Chondrocyte (in vitro differentiated cells): ENCODE measurements at regions not wholly inside any gene's neighbourhood (a gene's known extent, or its start where the extent isn't known, plus 50 kb on each side); places are given as distances from the start of the nearest gene placed in this dataset.

ENCODE experiments used
- DNase-seq: peaks from one replicate; pipeline ENCODE4 v3.0.0; 2021; ENCODE audit warnings: mixed read lengths, low spot score
- H3K27ac Mint-ChIP-seq: one replicate; pipeline ENCODE4 v1.8.0; 2021; ENCODE audit warnings: mild to moderate bottlenecking, moderate library complexity, mixed read lengths; ENCODE audit not compliant: unreplicated experiment
- H3K27me3 Mint-ChIP-seq: 2 replicates; pipeline ENCODE4 v1.8.0; 2021; ENCODE audit warnings: low read depth, mixed read lengths
- H3K36me3 Mint-ChIP-seq: 2 replicates; pipeline ENCODE4 v1.8.0; 2021; ENCODE audit warnings: low read depth, mixed read lengths
- H3K4me1 Mint-ChIP-seq: 2 replicates; pipeline ENCODE4 v1.8.0; 2021; ENCODE audit warnings: low read depth, mild to moderate bottlenecking, mixed read lengths
- H3K4me3 Mint-ChIP-seq: one replicate; pipeline ENCODE4 v1.8.0; 2021; ENCODE audit warnings: mild to moderate bottlenecking, moderate library complexity, mixed read lengths; ENCODE audit not compliant: unreplicated experiment
- H3K9me3 Mint-ChIP-seq: 2 replicates; pipeline ENCODE4 v1.8.0; 2021; ENCODE audit warnings: low read depth, mixed read lengths
- TF ChIP-seq, protein P1 (sequence below): fragments of 200-600 bp; sonication (generic); IDR thresholded peaks from 2 replicates; pipeline ENCODE4 v1.5.0; 2021; ENCODE audit warnings: antibody characterized with exemption, mild to moderate bottlenecking, moderate library complexity

DNA sequence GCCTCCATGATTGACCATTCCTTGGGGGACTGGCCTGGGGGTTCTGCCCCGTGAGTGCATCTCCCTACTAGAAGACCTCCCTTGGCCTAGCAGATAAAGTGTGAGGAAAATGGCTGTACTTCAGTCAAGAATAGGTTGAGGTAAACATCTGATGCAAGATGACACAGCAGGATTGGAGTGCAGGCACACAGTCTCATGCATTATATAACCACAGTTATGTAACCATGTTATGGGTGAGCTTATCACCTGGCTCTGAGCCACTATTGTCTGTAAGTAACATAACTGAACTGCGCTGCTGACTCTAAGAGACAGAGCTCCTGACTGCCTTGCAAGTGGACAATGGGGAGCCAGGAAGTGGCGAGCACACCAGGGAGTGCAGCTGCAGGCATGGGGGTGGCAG, 378.7 kb upstream of the ANO5 start:
- no peak overlapping the region for H3K4me3 Mint-ChIP-seq
- H3K27me3 Mint-ChIP-seq: no peaks in the 10 kb centered on the region
- no peaks in the 10 kb centered on the region for H3K36me3 Mint-ChIP-seq
- no peaks in the 10 kb centered on the region for H3K4me1 Mint-ChIP-seq
- DNase-seq: no peak
- no peaks in the 10 kb centered on the region for H3K9me3 Mint-ChIP-seq
- no peak overlapping the region for H3K27ac Mint-ChIP-seq
- TF ChIP-seq, protein P1, sequence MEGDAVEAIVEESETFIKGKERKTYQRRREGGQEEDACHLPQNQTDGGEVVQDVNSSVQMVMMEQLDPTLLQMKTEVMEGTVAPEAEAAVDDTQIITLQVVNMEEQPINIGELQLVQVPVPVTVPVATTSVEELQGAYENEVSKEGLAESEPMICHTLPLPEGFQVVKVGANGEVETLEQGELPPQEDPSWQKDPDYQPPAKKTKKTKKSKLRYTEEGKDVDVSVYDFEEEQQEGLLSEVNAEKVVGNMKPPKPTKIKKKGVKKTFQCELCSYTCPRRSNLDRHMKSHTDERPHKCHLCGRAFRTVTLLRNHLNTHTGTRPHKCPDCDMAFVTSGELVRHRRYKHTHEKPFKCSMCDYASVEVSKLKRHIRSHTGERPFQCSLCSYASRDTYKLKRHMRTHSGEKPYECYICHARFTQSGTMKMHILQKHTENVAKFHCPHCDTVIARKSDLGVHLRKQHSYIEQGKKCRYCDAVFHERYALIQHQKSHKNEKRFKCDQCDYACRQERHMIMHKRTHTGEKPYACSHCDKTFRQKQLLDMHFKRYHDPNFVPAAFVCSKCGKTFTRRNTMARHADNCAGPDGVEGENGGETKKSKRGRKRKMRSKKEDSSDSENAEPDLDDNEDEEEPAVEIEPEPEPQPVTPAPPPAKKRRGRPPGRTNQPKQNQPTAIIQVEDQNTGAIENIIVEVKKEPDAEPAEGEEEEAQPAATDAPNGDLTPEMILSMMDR: no peak

DNA sequence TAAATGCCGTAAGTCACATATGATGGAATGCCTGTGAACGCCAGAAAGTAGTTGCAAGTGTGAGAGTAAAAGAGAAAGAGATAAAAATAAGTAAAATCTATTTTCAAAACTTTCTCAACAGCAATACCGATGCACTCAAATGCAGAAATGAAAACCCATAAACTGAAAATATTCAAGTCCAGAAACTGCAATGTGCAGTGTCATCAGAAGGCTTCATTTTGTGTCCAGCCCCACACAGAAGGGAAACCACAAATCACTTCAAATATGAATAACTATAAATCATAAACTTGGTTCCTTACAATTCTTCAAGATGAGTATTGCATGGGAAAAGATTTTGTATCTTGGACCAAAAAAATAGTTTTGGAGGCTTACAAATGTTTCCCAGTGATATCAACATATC, 375.2 kb upstream of the ANO5 start:
- TF ChIP-seq, protein P1: no peak
- H3K27me3 Mint-ChIP-seq: peaks cover 2% of the 10 kb centered on the region
- no peak overlapping the region for H3K4me3 Mint-ChIP-seq
- DNase-seq: no peak
- no peaks in the 10 kb centered on the region for H3K4me1 Mint-ChIP-seq
- H3K36me3 Mint-ChIP-seq: no peaks in the 10 kb centered on the region
- no peak overlapping the region for H3K27ac Mint-ChIP-seq
- H3K9me3 Mint-ChIP-seq: no peaks in the 10 kb centered on the region

DNA sequence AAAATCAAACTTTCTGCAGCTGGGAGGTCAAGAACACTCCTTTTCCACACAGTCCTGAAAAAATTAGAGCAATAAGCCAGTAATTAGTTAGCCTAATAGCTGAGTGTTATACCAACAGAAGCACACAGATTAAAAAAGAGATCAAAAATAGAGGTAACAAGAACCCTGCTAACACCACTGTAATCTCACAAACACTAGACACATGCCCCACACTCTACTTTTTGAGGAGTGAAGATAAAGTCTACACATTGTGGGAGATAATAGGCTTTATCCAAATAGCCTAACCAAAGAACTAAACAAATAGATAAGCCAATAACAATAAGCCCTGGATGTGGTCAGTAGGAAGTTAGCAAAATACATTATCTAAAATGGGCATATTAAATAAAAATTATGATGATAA, 372.7 kb upstream of the ANO5 start:
- Mint-ChIP-seq H3K27ac (no peak overlapping the region), H3K36me3 (no peaks in the 10 kb centered on the region), H3K4me1 (no peaks in the 10 kb centered on the region), H3K4me3 (no peak overlapping the region), H3K9me3 (no peaks in the 10 kb centered on the region), H3K27me3 (peaks cover 2% of the 10 kb centered on the region)
- no peak for DNase-seq
- TF ChIP-seq, protein P1: no peak

DNA sequence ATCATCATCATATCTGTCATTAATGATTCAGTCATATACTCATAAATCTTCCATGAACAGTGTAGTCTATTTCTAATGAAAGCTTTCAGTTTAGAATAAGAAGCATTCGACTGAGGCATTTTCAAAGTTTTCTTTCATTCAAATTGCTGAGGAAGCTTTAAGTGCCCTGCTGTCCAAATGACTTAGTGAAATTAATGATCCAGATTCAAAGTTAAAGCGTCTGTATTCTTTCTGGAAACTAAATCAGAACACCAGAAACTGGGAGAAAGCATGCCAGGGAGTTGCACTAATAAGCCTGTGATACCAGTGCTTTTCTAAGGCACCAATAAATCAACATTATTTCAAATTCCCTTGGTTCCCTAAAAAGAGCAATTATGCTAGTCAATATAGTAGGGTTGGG, 367.8 kb upstream of the ANO5 start:
- Mint-ChIP-seq H3K4me3 (no peak overlapping the region), H3K27me3 (peaks cover 2% of the 10 kb centered on the region), H3K9me3 (peaks cover 1% of the 10 kb centered on the region), H3K36me3 (no peaks in the 10 kb centered on the region), H3K27ac (no peak overlapping the region), H3K4me1 (no peaks in the 10 kb centered on the region)
- TF ChIP-seq, protein P1: no peak
- DNase-seq: no peak

DNA sequence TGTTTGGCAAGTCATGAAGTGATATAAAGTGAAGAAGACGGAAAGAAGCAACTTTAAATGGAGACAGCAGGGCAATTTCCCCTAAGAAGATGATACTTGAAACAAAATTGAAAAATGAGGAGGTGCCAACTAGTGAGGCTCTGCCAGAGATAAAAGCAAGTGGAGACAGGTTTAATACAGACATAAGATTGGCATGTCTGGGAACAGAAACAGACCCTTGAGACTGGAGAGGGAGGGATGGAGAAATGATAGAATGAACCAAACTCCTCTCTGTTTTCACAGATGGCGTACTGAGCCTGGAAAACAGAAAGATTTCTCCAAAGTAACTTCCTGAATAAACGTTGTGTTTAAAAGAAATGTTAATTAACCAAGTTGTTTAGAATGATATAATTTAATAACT, 354.5 kb upstream of the ANO5 start:
- TF ChIP-seq, protein P1: no peak
- no peaks in the 10 kb centered on the region for H3K36me3 Mint-ChIP-seq
- no peak overlapping the region for H3K27ac Mint-ChIP-seq
- no peaks in the 10 kb centered on the region for H3K9me3 Mint-ChIP-seq
- no peak for DNase-seq
- H3K4me3 Mint-ChIP-seq: no peak overlapping the region
- no peaks in the 10 kb centered on the region for H3K27me3 Mint-ChIP-seq
- H3K4me1 Mint-ChIP-seq: no peaks in the 10 kb centered on the region
